Fibroblast of peridontal ligament (primary cell): ENCODE measurements at regions not wholly inside any gene's neighbourhood (a gene's known extent, or its start where the extent isn't known, plus 50 kb on each side); places are given as distances from the start of the nearest gene placed in this dataset.
"Not testable (repeated sequence)": the region's sequence is repeated elsewhere in the genome, so short reads cannot be mapped to it uniquely, and the experiment has no call there.

Source experiments
- DNase-seq: peaks from one replicate; pipeline ENCODE4 v3.0.0-alpha.2; 2010; ENCODE audit errors: extremely low read depth

DNA sequence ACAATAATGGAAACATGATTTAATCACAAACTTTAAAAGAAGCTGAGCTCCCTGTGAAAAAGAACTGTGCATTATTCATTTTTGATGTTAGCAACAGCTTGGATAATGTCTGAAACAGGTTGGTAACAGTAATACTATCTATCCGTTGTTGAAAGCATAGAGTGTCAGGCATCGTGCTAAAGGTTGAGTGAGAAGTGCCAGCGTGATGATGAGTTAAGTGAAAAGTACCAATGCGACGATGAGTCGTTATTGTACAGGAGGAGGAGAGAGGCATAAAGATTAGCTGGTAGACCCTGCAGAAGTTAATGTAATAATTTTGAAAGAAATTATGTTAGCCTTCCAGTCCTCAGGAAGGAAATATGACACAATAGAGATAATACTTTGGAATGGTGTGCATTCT lies 593.6 kb downstream of the MAT2B start:
- no peak for DNase-seq

DNA sequence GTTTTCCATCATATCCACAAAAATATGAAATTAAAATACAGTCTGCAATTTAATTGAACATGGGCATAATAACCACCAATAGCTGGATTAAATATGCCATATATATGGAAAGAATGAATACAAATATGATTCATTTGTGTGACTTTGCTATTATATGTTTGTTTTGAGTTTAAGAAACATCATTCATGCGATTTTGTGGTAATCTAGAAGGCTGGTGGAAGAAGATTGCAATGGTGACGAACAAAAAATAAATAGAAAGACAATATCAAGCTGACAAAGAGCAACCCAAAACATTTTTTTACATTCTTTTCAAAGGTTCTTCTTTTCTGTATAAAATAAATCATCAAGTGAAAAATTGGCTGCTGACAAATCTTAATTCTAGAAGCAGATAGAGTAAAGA lies 610.0 kb downstream of the MAT2B start:
- DNase-seq: peak; percentile 30

DNA sequence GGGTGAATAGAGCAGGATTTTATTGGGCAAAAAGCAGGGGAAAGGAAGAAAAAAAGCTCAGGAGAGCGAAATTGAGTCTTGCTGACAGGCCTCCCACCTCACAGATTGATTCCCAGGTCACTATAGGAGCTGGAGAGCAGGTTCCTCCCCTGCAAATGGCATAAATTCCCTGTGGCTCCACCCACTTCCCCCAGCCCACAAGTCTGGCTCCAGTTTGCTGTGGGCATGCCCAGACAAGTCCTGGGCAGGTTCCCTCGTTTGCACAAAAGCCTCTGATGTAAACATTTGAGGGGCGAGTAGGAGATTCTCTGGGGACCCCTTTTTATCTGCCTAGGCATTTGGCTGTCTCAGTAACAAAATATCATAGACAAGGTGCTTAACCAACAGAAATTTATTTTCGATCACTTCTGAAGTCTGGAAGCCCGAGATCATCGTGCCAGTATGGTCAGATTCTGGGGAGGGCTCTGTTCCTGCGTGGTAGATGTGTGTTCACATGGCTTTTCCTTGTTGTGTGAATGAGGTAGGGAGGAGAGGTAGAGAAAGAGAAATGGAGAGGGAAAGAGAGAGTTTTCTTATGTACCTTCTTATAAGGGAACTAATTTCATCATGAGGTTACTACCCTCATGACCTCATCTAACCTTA lies 614.5 kb downstream of the MAT2B start:
- peak; percentile 49 for DNase-seq

DNA sequence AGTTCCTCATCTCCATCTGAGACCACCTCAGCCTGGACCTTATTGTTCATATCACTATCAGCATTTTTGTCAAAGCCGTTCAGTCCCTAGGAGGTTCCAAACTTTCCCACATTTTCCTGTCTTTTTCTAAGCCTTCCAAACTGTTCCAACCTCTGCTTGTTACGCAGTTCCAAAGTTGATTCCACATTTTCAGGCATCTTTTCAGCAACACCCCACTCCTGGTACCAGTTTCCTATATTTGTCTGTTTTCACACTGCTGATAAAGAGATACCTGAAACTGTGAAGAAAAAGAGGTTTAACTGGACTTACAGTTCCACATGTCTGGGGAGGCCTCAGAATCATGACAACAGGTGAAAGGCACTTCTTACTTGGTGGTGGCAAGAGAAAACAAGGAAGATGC lies 622.1 kb downstream of the MAT2B start:
- no peak for DNase-seq

DNA sequence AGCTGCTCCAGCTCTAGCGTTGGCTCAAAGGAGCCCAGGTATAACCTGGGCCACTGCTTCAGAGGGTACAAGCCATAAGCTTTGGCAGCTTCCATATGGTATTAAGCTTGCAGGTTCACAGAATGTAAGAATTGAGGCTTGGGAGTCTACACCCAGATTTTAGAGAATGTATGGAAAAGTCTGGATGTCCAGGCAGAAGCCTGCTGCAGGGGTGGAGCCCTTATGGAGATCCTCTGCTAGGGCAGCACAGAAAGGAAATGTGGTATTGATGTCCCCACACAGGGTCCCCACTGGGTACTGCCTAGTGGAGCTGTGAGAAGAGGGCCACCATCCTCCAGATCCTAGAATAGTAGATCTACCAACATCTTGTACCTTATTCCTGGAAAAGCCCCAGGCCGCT lies 626.9 kb downstream of the MAT2B start:
- DNase-seq: no peak

DNA sequence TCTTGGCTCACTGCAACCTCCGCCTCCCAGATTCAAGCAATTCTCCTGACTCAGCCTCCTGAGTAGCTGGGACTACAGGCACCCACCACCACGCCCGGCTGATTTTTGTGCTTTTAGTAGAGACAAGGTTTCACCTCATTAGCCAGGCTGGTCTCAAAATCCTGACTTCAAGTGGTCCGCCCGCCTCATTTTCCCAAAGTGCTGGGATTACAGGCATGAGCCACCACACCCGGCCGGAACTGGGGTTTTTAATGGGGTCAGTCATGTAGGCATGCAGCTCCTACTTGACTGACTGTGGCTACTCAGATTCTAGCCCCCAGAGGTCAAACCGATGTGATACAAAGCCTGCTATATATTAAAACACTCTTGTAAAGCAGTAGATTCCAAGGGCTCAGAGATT lies 631.7 kb downstream of the MAT2B start:
- DNase-seq: no peak

DNA sequence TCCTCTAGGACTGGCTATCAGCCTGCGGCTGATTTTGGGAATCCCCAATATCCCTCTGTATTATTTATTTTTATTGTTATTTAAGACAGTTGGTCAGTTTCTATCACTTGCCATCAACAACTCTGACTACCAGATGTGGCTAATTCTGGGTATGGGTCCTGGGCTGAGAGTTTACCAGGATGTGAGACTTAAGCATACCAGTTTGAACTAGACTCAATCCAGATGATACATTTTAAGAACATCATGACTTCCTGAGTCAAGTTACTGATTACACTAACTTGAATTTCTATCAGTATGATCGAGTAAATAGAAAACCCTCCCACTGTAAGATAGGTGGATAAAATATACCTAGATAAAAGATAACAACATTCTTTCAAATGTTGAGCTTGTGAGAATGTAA lies 634.0 kb downstream of the MAT2B start:
- no peak for DNase-seq

DNA sequence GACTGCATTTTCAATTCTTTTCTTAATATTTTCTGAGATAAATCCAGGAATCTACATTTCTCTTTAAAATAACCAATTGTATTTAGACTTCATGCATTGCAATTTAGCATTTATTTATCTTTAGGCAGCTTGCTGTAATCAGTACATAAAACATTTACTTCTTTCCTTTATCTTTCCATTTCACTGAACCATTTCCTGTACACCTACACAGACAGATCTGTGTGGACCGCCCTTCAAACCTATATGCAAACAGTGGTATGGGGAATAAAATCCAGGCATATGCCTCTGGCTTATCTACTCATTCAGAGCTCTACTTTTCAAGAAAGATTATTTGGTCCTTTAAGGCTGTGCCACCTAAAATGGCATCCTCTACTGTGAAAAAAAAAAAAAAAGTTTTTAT lies 640.0 kb downstream of the MAT2B start:
- DNase-seq: no peak

DNA sequence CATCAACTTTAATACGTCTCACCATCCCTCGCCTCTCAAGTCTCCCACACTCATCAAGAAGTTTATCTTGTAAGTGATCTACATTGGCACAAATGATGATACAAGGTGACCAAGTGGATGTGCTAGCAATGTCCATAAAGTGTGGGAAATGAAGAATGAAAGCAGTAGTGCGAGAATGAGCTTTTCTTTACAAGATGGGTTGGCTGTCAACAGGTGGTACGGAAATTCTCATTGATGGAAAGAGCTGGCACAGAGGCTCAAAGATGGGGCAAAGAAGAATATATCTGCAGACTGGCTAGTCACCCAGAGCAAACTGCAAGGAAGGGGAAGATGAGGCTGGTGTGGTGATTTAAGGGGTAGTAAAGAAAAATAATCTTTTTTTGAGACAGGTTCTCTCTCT lies 640.8 kb downstream of the MAT2B start:
- DNase-seq: no peak

DNA sequence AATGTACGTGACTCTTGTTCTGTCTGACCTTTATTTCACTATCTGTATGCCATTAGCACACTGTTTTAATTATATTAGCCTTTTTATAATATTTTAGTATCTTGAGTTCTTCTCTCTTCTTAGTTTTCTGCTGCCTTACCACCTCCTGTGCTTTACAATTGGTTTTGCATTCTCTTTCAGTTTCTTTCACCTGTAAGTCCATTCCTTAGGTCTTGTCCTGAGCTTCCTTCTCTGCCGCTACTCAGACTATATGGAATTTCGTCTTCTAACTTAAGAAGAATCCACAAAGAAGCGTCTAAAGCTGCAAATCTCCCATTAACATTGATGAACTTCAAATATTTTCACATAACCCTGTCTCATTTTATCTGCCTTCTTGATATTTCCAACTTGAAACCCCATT lies 642.9 kb downstream of the MAT2B start:
- DNase-seq: no peak

DNA sequence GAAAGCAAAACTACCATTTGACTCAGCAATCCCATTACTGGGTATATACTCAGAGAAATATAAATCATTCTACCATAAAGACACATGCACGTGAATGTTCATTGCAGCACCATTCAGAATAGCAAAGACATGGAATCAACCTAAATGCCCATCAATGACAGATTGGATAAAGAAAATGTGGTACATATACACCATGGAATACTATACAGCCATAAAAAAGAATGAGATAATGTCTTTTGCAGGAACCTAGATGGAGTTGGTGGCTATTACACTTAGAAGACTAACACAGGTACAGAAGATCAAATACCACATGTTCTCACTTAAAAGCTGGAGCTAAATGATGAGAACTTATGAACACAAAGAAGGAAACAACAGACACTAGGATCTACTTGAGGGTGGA lies 647.1 kb downstream of the MAT2B start:
- DNase-seq: not testable (repeated sequence)

DNA sequence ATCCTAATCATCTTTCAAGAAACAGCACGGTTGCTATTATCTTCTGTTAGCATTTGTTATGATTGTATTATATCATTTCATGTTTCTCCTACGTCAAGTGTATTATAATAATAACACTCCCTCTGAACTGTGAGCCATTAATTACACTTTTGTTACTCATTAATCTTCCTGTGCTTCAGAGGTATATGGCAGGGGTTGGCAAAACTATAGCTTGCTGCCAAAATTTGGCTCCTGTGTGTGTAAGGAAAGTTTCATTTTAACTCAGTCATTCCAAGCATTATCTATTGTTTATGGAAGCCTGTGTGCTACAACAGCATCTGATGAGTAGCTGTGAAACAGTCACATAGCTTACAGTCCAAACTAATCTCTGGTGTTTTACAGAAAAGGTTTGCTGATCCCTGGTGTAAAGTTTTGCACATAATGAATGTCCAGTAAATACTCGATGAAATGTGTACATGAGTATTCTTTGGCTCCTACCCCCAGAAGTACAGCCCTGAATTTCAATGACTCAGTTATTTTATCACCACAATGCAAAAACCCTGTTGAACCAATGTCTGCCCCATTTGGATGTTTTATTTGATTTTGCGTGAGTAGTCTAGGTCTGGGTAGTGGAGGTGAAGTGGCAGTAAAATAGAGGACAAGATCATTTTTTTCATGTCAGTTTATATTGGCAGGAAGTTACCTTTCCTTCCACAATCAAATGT lies 648.2 kb downstream of the MAT2B start:
- no peak for DNase-seq

DNA sequence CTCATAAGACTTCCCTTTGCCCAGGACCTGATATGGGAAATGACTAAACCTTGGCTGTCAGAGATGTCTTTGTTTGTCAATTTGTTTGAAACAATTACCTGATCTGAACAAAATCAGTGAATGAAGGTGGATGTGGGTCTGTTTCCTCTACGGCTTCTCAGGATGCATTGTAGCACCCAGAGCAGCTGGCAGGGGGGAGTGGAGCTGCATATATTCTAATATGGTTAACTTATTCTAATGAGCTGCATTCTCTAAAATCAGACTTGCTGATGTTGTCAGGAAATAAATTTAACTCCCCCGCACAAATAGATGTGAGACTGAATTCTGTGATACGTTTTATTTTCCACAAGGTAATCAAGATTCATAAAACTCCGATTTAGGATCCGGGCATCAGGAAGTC lies 665.4 kb downstream of the MAT2B start:
- no peak for DNase-seq

DNA sequence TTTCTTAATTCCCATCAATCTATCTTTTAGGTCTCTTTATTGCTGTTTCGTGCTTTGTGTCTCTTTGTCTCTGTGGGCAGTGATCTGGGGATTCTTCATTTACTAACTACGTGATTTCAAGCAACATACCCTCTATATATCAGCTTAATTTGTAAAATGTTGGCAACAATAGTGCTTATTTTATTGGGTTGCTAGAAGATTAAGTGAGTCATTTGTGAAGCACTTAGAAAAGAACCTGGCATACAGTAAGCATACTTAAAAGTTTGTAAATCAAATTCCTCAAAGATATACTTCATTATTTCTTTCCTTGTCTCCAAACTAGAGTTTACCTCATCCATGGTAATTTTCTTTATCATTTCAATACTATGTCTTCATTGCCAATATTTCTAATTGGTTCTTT lies 669.7 kb downstream of the MAT2B start:
- DNase-seq: peak; percentile 80

DNA sequence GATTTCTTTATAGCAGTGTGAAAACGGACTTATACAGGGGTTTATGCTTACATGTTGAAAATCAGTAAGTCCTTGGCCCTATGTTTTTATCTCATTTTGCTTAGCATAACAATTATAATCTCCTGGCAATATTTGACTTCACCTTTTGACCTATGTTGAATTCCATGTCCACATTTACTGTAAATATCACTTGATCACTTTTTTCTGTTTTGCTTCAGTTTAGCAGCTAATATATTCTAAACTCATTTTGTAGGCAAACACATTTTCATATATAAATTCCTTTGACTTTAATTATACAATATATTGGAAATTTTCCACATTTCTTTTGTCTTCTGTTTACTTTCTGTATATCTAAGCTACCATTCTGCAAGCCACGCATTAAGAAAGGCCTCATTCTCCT lies 674.0 kb downstream of the MAT2B start:
- DNase-seq: no peak

DNA sequence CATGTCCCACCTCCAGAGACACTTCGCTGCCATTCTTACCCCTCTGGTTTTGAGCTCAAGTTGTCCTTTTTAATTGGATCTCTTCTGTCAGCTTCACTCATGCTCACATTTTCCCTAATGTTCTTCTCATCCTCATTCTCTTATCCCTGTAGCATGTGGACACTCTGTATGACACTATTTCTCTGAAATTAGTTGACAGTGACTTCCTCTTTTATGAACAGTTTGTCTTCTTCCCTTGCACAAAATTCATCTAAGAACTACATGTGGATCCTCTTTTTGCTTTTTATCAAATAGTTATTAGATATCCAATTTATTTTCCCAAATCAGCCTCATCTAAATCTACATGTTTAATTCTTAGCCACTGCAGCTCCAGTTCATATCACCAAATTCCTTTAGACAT lies 676.2 kb downstream of the MAT2B start:
- DNase-seq: no peak

DNA sequence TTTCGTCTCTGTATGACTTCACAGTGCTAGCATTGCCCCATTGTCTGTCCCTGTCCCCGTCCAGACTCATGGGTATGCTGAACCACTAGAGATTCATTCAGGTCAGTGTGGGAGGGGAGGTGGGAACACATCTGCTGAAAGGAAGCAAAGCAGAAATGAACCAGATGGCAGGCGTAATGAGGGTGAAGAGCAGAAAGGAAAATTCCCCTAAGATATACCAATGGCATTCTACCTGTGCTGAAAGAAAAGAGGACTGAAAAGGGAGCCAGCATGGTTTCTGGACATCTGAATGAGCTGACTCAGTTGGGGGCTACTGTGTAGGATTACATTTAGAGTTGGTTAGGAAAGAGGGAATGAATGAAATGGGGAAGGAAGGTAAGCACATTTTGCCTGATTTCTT lies 678.7 kb downstream of the MAT2B start:
- no peak for DNase-seq

DNA sequence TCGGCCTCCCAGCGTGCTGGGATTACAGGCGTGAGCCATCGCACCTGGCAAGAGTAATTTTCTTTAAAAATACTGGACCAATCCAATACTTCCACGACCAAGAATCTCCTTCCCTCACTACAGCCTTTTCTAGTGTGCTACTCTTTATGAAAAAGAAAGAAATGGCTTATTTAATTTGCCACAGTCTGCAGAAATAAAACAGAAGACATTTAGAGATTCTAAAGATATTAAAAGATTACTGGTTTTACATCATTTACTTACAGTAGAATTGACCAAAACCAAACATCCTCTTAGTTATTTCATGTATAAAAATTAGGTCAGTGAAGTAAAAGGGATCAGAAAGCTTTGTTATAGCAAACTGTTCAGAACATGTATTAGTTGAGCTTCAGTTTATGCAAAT lies 679.6 kb downstream of the MAT2B start:
- DNase-seq: no peak

DNA sequence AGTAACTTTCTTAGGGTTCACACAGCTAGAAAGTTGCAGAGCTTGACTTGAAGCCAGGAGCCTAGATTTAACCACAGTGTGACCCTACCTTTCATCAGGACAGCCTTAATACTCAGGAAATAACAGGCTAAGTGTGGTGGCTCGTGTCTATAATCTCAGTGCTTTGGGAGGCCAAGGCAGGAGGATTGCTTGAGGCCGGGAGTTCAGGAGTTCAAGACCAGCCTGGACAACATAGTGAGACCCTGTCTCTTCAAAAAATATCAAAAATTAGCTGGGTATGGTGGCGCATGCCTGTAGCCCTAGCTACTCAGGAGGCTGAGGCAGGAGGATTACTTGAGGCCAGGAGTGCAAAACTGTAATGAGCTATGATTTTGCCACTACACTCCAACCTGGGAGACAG lies 681.1 kb downstream of the MAT2B start:
- DNase-seq: no peak

DNA sequence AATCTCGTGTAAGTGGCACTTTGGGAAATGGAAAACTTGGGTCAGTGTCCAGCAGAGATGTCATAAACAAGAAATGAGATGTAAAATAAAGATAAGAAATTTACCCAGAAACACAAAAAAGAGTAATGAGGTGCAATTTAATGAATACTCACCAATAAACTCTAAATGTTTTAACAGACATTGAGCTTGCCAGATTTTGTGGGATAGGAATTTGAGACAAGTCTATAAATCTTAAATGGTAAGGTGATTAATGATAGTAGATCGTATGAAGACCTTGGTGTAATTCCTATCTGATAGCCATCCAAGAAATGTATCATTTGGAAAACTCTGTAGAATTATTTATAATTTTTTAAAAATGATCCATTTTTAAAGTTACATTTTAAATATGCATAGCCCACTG lies 682.4 kb downstream of the MAT2B start:
- DNase-seq: no peak

DNA sequence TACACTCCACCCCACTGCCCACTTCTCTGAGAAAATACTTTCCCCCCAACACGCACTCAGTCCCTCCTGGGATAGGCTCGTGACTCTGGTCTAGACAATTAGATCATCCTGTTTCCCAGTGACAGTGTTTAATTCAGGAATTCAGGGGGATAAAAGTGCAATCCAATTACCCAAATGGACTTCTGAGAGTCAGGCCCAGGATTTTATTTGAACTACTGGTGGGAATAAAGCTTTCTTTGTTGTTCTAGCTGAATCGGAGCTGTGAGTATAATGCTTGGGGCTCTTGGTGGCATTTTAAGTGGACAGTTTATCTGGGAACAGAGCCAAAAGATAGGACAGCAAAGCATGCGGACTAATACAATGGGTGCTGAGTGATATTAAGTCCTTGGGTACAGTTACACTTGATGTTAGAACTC lies 683.3 kb downstream of the MAT2B start:
- no peak for DNase-seq

DNA sequence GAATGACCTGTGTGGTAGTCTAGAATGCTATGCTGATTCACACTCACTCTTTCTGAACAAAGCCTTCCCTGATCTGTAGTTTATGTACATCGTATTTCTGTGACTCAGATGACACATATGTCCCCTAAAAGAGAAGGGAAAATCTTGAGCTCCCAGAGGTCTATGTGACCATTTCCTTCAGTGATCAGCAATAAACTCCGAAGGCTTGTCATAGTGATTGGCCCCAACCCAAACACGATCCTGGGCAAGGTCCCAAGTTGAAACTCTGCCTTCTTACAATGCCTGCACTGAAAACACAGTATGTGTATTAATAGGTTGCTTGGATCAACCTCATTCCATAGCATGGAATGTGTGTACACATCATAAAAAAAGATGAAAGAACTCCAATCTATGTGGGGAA lies 685.8 kb downstream of the MAT2B start:
- peak; percentile 78 for DNase-seq

DNA sequence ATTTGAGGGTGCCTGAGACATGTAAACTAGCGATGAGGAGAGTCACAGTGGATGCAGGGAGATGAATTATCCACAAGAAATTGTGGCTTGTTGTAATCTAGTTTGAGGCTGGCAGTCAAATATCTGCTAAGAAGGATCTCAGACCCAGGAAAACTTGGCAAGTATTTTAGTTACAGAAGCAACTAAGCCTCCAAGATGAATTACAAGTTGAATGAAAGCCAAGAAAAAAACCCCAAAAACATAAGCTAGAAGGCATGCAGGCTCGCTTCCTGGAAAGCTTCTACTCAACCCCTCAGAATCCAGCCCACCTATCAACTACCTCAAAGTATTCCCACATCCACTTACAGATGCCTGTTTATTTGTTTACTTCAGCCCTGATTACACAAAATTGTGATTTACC lies 696.9 kb downstream of the MAT2B start:
- peak; percentile 83 for DNase-seq
